ENCODE measurements at regions not wholly inside any gene's neighbourhood (a gene's known extent, or its start where the extent isn't known, plus 50 kb on each side); places are given as distances from the start of the nearest gene placed in this dataset.

- DNase-seq (ENCODE audit: low spot score) = no peak
These were observed 706.9 kb upstream of the STXBP6 start for GRCh38 chr14:25756876-25757275.

- DNase-seq (ENCODE audit: low spot score) = no peak
These were observed 703.2 kb upstream of the STXBP6 start for GRCh38 chr14:25753130-25753529.

DNA sequence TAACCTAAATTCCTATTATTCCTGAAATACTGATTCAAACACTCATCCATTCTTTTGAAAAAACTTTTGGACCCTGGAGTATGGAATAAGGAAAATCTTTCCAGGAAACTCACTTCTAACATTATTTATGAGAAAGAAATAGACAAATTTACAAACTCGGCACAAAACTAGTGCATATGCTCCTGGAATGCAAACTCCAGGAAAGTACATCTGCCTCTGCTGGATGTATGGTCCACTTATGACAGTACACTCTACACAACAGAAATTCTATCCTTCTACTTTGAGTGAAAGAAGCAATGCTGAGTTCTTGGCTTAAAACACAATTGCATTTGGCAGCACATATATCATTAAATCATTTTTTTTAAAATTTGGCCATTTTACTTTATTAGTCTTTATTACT, 700.5 kb upstream of the STXBP6 start:
- no peak for DNase-seq (ENCODE audit: low spot score)
